ENCODE measurements at regions not wholly inside any gene's neighbourhood (a gene's known extent, or its start where the extent isn't known, plus 50 kb on each side); places are given as distances from the start of the nearest gene placed in this dataset.

- ChIA-PET POLR2A (no interaction called here), CTCF (interaction anchor here (0.6 kb wide), 1 partner anchor 44 kb away, joined by 3 read pairs; no protein-coding TSS in a partner anchor)
- BruUV-seq (replicated peaks), result no TSS peak
- Mint-ChIP-seq H3K36me3 (ENCODE audit: insufficient read depth, unreplicated experiment) (no peaks in the 10 kb centered on the region), H3K4me1 (ENCODE audit: insufficient read depth, unreplicated experiment) (no peaks in the 10 kb centered on the region), H3K4me3 (ENCODE audit: unreplicated experiment) (no peak overlapping the region), H3K27me3 (ENCODE audit: insufficient read depth, unreplicated experiment) (no peaks in the 10 kb centered on the region), H3K9me3 (ENCODE audit: unreplicated experiment) (no peaks in the 10 kb centered on the region), H3K27ac (ENCODE audit: low read depth, unreplicated experiment) (no peak overlapping the region)
- intact Hi-C loops (cut with micrococcal nuclease), result no loop called here
- no peak for TF ChIP-seq CTCF (IDR thresholded peaks at IDR 0.05; ENCODE audit: unreplicated experiment)
- no peak for DNase-seq (ENCODE audit: unreplicated experiment)
Observed at GRCh38 chr12:84594157-84594556, 318.4 kb downstream of the SLC6A15 start.

GRCh38 chr12:84585776-84586395 is 326.7 kb downstream of the SLC6A15 start:
- no peaks in the 10 kb centered on the region for H3K36me3 Mint-ChIP-seq (ENCODE audit: insufficient read depth, unreplicated experiment)
- no peaks in the 10 kb centered on the region for H3K27me3 Mint-ChIP-seq (ENCODE audit: insufficient read depth, unreplicated experiment)
- ChIA-PET POLR2A (interaction anchor here (0.6 kb wide), 1 partner anchor 1783 kb away, joined by 3 read pairs; no protein-coding TSS in a partner anchor), CTCF (no interaction called here)
- H3K4me1 Mint-ChIP-seq (ENCODE audit: insufficient read depth, unreplicated experiment), result peaks cover 6% of the 10 kb centered on the region
- H3K9me3 Mint-ChIP-seq (ENCODE audit: unreplicated experiment), result no peaks in the 10 kb centered on the region
- no TSS peak for BruUV-seq (replicated peaks)
- peak; percentile 10 for DNase-seq (ENCODE audit: unreplicated experiment)
- TF ChIP-seq CTCF (IDR thresholded peaks at IDR 0.05; ENCODE audit: unreplicated experiment), result no peak
- no peak overlapping the region for H3K27ac Mint-ChIP-seq (ENCODE audit: low read depth, unreplicated experiment)
- no peak overlapping the region for H3K4me3 Mint-ChIP-seq (ENCODE audit: unreplicated experiment)
- intact Hi-C loops (cut with micrococcal nuclease), result no loop called here

GRCh38 chr12:84572196-84572595 is 340.4 kb downstream of the SLC6A15 start:
- Mint-ChIP-seq H3K27ac (ENCODE audit: low read depth, unreplicated experiment) (no peak overlapping the region), H3K4me3 (ENCODE audit: unreplicated experiment) (no peak overlapping the region), H3K9me3 (ENCODE audit: unreplicated experiment) (peaks cover 6% of the 10 kb centered on the region), H3K27me3 (ENCODE audit: insufficient read depth, unreplicated experiment) (no peaks in the 10 kb centered on the region), H3K36me3 (ENCODE audit: insufficient read depth, unreplicated experiment) (no peaks in the 10 kb centered on the region), H3K4me1 (ENCODE audit: insufficient read depth, unreplicated experiment) (no peaks in the 10 kb centered on the region)
- DNase-seq (ENCODE audit: unreplicated experiment), result no peak
- intact Hi-C loops (cut with micrococcal nuclease), result no loop called here
- no peak for TF ChIP-seq CTCF (IDR thresholded peaks at IDR 0.05; ENCODE audit: unreplicated experiment)
- ChIA-PET CTCF (no interaction called here), POLR2A (interaction anchor here (0.7 kb wide), 1 partner anchor 95 kb away, joined by 4 read pairs; no protein-coding TSS in a partner anchor)
- BruUV-seq (replicated peaks), result no TSS peak

- DNase-seq (ENCODE audit: unreplicated experiment), result no peak
- CTCF ChIA-PET, result no interaction called here
Observed at GRCh38 chr12:84562331-84562730, 350.3 kb downstream of the SLC6A15 start.

More at GRCh38 chr12:84562331-84562730, 350.3 kb downstream of the SLC6A15 start:
- TF ChIP-seq CTCF (IDR thresholded peaks at IDR 0.05; ENCODE audit: unreplicated experiment), result no peak
- H3K9me3 Mint-ChIP-seq (ENCODE audit: unreplicated experiment), result peaks cover 6% of the 10 kb centered on the region
- no peaks in the 10 kb centered on the region for H3K4me1 Mint-ChIP-seq (ENCODE audit: insufficient read depth, unreplicated experiment)
- H3K27me3 Mint-ChIP-seq (ENCODE audit: insufficient read depth, unreplicated experiment), result no peaks in the 10 kb centered on the region
- POLR2A ChIA-PET, result no interaction called here
- no peak overlapping the region for H3K27ac Mint-ChIP-seq (ENCODE audit: low read depth, unreplicated experiment)
- no peaks in the 10 kb centered on the region for H3K36me3 Mint-ChIP-seq (ENCODE audit: insufficient read depth, unreplicated experiment)
- intact Hi-C loops (cut with micrococcal nuclease), result no loop called here
- BruUV-seq (replicated peaks), result no TSS peak
- H3K4me3 Mint-ChIP-seq (ENCODE audit: unreplicated experiment), result no peak overlapping the region

All from MCF 10A (cell line).